PC-3 (cell line): ENCODE measurements at regions not wholly inside any gene's neighbourhood (a gene's known extent, or its start where the extent isn't known, plus 50 kb on each side); places are given as distances from the start of the nearest gene placed in this dataset.

Source experiments
- ATAC-seq: fragments of 200-7000 bp; cut with Tn5 transposase; 2 replicates; pipeline ENCODE4 v1.9.1; 2020; ENCODE audit warnings: mild to moderate bottlenecking, moderate library complexity
- BruUV-seq: library from RNA; stranded (reverse); fragments of 400-500 nt; replicated peaks from 2 replicates; lab custom pipeline; 2021; lab: Mats Ljungman, UMichigan
- CTCF ChIA-PET: fragments of 300-600 bp; sonication (Branson Sonifier 250); formaldehyde crosslinking; loops from one replicate; lab custom pipeline; 2022; ENCODE audit warnings: antibody characterized with exemption; lab: Charles Lee
- POLR2A ChIA-PET: fragments of 300-600 bp; sonication (Branson Sonifier 250); formaldehyde crosslinking; loops from one replicate; lab custom pipeline; 2022; ENCODE audit warnings: antibody characterized with exemption; ENCODE audit not compliant: unreplicated experiment; lab: Charles Lee
- DNase-seq: peaks from one replicate; pipeline ENCODE4 v3.0.0-alpha.2; 2015
- H2AFZ ChIP-seq: fragments of 300-600 bp; sonication (generic); 2 replicates; pipeline ENCODE4 v1.6.0; 2016; ENCODE audit warnings: antibody characterized with exemption, low read length
- H3F3A ChIP-seq: fragments of 300-600 bp; sonication (generic); one replicate; pipeline ENCODE4 v1.6.0; 2017; ENCODE audit warnings: antibody characterized with exemption, low read length, control low read depth, mild to moderate bottlenecking; ENCODE audit not compliant: unreplicated experiment
- H3K27ac ChIP-seq: fragments of 300-600 bp; sonication (generic); 2 replicates; pipeline ENCODE4 v1.5.1; 2016; ENCODE audit warnings: mild to moderate bottlenecking, low read length
- H3K27me3 ChIP-seq: fragments of 300-600 bp; sonication (generic); 2 replicates; pipeline ENCODE4 v1.6.1; 2016; ENCODE audit warnings: low read length, mixed read lengths
- H3K36me3 ChIP-seq: fragments of 300-600 bp; sonication (generic); 2 replicates; pipeline ENCODE4 v1.6.1; 2016; ENCODE audit warnings: low read depth, mixed run types, low read length, mixed read lengths
- H3K4me1 ChIP-seq: fragments of 300-600 bp; sonication (generic); 2 replicates; pipeline ENCODE4 v1.5.1; 2016; ENCODE audit warnings: low read length; ENCODE audit not compliant: insufficient read depth
- H3K4me2 ChIP-seq: fragments of 300-600 bp; sonication (generic); 2 replicates; pipeline ENCODE4 v1.6.0; 2016; ENCODE audit warnings: low read length
- H3K4me3 ChIP-seq: fragments of 300-600 bp; sonication (generic); 2 replicates; pipeline ENCODE4 v1.5.1; 2016; ENCODE audit warnings: mild to moderate bottlenecking, low read length, mixed read lengths
- H3K79me2 ChIP-seq: fragments of 300-600 bp; sonication (generic); 2 replicates; pipeline ENCODE4 v1.6.1; 2017; ENCODE audit warnings: low read length, mixed read lengths
- H3K9ac ChIP-seq: fragments of 300-600 bp; sonication (generic); 2 replicates; pipeline ENCODE4 v1.6.0; 2016; ENCODE audit warnings: mild to moderate bottlenecking, low read length
- H3K9me2 ChIP-seq: fragments of 300-600 bp; sonication (generic); replicated peaks from 2 replicates; pipeline ENCODE4 v1.6.1; 2016; ENCODE audit warnings: mixed run types, low read length, mixed read lengths
- H3K9me3 ChIP-seq: fragments of 300-600 bp; sonication (generic); 2 replicates; pipeline ENCODE4 v1.6.1; 2016; ENCODE audit warnings: low read length, mixed read lengths
- H4K20me1 ChIP-seq: fragments of 300-600 bp; sonication (generic); 2 replicates; pipeline ENCODE4 v1.6.1; 2016; ENCODE audit warnings: low read length, mixed read lengths
- EZH2 ChIP-seq: fragments of 300-600 bp; sonication (generic); IDR thresholded peaks from one replicate; pipeline ENCODE4 v1.6.1; 2017; ENCODE audit warnings: antibody characterized with exemption, mild to moderate bottlenecking, low read length; ENCODE audit not compliant: unreplicated experiment
- EZH2phosphoT487 ChIP-seq: fragments of 300-600 bp; sonication (generic); IDR thresholded peaks from 2 replicates; pipeline ENCODE4 v1.6.1; 2018; ENCODE audit warnings: mild to moderate bottlenecking, antibody characterized with exemption, low read length, borderline replicate concordance
- intact Hi-C: fragments of 100-400 bp; cut with micrococcal nuclease; formaldehyde crosslinking; loops from 2 replicates; pipeline ENCODE4 v1.9.0; 2023
- TF ChIP-seq, protein P1 (sequence below): fragments of 300-600 bp; sonication (generic); conservative IDR thresholded peaks from 2 replicates; pipeline ENCODE4 v1.5.1; 2017; ENCODE audit warnings: antibody characterized with exemption, low read depth, mild to moderate bottlenecking, low read length

DNA sequence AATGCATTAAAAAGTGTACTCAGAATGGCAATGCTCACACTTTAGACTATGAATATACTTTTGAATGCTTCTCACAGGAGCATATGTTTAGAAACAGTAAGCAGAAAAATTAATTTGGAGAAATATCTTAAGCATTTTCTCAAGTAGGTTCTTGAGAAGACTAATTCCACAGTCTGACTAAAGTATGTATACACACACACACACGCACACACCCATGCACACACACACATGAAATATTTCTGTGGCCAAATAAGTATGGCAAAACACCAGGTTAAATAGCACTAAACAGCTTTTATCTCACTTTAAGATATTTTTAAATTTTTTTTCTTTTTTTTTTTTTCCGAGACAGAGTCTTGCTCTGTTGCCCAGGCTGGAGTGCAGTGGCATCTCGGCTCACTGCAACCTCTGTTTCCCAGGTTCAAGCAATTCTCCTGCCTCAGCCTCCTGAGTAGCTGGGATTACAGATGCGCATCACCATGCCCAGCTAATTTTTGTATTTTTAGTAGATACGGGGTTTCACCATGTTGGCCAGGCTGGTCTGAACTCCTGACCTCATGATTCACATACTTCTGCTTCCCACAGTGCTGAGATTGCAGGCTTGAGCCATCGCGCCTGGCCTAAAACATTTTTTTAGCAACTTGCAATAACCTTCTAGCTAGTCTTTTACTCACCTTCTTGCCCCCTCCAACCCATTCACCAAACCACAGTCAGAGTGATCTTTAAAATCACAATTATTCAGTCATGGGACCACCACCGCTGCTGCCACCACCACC, 67.5 kb upstream of the SCG2 start:
- ChIA-PET POLR2A (no interaction called here), CTCF (interaction anchor here (0.7 kb wide), 1 partner anchor 708 kb away, joined by 4 read pairs; no protein-coding TSS in a partner anchor)
- H3F3A ChIP-seq = no peaks in the 10 kb centered on the region
- no peak overlapping the region for H3K4me3 ChIP-seq
- H3K9ac ChIP-seq = no peak overlapping the region
- no TSS peak for BruUV-seq
- ATAC-seq = no peak
- no peaks in the 10 kb centered on the region for H4K20me1 ChIP-seq
- intact Hi-C loops = no loop called here
- H3K27ac ChIP-seq = no peak overlapping the region
- 0 out of 2 replicates have a peak, but pooled peaks cover under 1% of the 10 kb centered on the region for H3K4me1 ChIP-seq
- H3K9me2 ChIP-seq = no peaks in the 10 kb centered on the region
- no peak for DNase-seq
- H3K36me3 ChIP-seq = no peaks in the 10 kb centered on the region
- H3K4me2 ChIP-seq = no peak overlapping the region
- H2AFZ ChIP-seq = no peak overlapping the region
- H3K27me3 ChIP-seq = no peaks in the 10 kb centered on the region
- TF ChIP-seq EZH2phosphoT487 = no peak
- no peak for TF ChIP-seq EZH2
- TF ChIP-seq, protein P1, sequence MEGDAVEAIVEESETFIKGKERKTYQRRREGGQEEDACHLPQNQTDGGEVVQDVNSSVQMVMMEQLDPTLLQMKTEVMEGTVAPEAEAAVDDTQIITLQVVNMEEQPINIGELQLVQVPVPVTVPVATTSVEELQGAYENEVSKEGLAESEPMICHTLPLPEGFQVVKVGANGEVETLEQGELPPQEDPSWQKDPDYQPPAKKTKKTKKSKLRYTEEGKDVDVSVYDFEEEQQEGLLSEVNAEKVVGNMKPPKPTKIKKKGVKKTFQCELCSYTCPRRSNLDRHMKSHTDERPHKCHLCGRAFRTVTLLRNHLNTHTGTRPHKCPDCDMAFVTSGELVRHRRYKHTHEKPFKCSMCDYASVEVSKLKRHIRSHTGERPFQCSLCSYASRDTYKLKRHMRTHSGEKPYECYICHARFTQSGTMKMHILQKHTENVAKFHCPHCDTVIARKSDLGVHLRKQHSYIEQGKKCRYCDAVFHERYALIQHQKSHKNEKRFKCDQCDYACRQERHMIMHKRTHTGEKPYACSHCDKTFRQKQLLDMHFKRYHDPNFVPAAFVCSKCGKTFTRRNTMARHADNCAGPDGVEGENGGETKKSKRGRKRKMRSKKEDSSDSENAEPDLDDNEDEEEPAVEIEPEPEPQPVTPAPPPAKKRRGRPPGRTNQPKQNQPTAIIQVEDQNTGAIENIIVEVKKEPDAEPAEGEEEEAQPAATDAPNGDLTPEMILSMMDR = no peak
- no peaks in the 10 kb centered on the region for H3K79me2 ChIP-seq
- H3K9me3 ChIP-seq = no peaks in the 10 kb centered on the region

DNA sequence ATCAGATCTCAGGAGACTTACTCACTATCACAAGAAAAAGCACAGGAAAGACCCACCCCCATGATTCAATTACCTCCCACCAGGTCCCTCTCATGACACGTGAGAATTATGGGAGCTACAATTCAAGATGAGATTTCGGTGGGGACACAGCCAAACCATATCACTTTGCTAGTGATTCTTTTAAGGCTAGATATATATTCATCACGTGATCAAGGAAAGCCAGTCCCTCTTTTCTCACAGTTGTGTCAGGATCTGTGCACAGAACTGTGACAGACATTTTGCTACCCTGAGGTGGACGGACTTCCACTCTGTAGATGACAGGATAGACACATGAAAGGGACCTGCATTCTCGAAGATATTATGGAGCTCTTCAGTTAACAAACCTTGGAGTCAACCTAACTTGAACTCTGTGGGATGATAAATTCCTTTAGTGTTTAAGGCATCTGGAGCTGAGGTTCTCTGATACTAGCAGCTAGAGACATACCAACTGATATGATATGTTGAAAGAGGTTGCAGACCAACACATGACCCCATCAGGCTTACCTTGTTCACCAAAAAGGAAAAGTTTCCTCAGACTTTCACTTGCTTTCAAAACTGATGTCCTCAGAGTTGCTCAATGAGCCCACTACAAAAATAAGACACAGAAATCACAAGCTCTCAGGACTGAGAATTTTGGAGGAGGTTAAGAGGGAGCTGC, 66.3 kb upstream of the SCG2 start:
- Histone ChIP-seq H3K79me2 (no peaks in the 10 kb centered on the region), H3K9me3 (no peaks in the 10 kb centered on the region), H3K9ac (no peak overlapping the region), H2AFZ (no peak overlapping the region), H3K4me3 (no peak overlapping the region), H3K9me2 (no peaks in the 10 kb centered on the region), H3F3A (no peaks in the 10 kb centered on the region), H3K4me1 (no peaks in the 10 kb centered on the region), H3K27me3 (no peaks in the 10 kb centered on the region), H3K27ac (no peak overlapping the region), H3K36me3 (no peaks in the 10 kb centered on the region), H4K20me1 (no peaks in the 10 kb centered on the region), H3K4me2 (no peak overlapping the region)
- BruUV-seq = no TSS peak
- TF ChIP-seq, protein P1 = no peak
- TF ChIP-seq EZH2phosphoT487 = no peak
- intact Hi-C loops = no loop called here
- POLR2A ChIA-PET = no interaction called here
- ATAC-seq (no peak), DNase-seq (no peak)
- CTCF ChIA-PET = no interaction called here
